ENCODE measurements at regions not wholly inside any gene's neighbourhood (a gene's known extent, or its start where the extent isn't known, plus 50 kb on each side); places are given as distances from the start of the nearest gene placed in this dataset.

- TF ChIP-seq, protein P1, sequence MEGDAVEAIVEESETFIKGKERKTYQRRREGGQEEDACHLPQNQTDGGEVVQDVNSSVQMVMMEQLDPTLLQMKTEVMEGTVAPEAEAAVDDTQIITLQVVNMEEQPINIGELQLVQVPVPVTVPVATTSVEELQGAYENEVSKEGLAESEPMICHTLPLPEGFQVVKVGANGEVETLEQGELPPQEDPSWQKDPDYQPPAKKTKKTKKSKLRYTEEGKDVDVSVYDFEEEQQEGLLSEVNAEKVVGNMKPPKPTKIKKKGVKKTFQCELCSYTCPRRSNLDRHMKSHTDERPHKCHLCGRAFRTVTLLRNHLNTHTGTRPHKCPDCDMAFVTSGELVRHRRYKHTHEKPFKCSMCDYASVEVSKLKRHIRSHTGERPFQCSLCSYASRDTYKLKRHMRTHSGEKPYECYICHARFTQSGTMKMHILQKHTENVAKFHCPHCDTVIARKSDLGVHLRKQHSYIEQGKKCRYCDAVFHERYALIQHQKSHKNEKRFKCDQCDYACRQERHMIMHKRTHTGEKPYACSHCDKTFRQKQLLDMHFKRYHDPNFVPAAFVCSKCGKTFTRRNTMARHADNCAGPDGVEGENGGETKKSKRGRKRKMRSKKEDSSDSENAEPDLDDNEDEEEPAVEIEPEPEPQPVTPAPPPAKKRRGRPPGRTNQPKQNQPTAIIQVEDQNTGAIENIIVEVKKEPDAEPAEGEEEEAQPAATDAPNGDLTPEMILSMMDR (IDR thresholded peaks at IDR 0.05): no peak
- TF ChIP-seq POLR2A (IDR thresholded peaks at IDR 0.05): no peak
Observed at GRCh38 chrX:42696536-42697124, 81.3 kb downstream of the PPP1R2C start.

All from heart left ventricle (tissue), 13 donors.